Thoracic aorta (tissue), 2 donors: ENCODE measurements at regions not wholly inside any gene's neighbourhood (a gene's known extent, or its start where the extent isn't known, plus 50 kb on each side); places are given as distances from the start of the nearest gene placed in this dataset.

Source experiments
- ATAC-seq: fragments of 150-250 bp; one replicate; pipeline ENCODE4 v1.8.0; 2017; ENCODE audit warnings: low read depth; ENCODE audit not compliant: insufficient number of reproducible peaks, low FRiP score
- DNase-seq: peaks from one replicate; pipeline ENCODE4 v3.0.0-alpha.2; 2020; ENCODE audit warnings: low spot score
- H3K27ac ChIP-seq, 2 donors: fragments of 200-600 bp; sonication (generic); 1 replicate in 1 of 2; 2 replicates in 1 of 2; pipeline ENCODE4 v1.5.1; 2016; ENCODE audit warnings: mild to moderate bottlenecking in 2 of 2, moderate library complexity in 2 of 2
- H3K27me3 ChIP-seq: fragments of 200-600 bp; sonication (generic); replicated peaks from 2 replicates; pipeline ENCODE4 v1.6.0; 2016; ENCODE audit warnings: mild to moderate bottlenecking; ENCODE audit not compliant: insufficient read depth
- H3K36me3 ChIP-seq: fragments of 200-600 bp; sonication (generic); one replicate; pipeline ENCODE4 v1.5.1; 2016
- H3K4me1 ChIP-seq, 2 donors: fragments of 200-600 bp; sonication (generic); 1 replicate in 1 of 2; 2 replicates in 1 of 2; pipeline versions ENCODE4 v1.5.1 to v1.6.0; 2016; ENCODE audit warnings: low read depth in 2 of 2, mild to moderate bottlenecking in 1 of 2; ENCODE audit not compliant: control insufficient read depth in 1 of 2
- H3K4me3 ChIP-seq: fragments of 200-600 bp; sonication (generic); 2 replicates; pipeline ENCODE4 v1.5.1; 2016; ENCODE audit warnings: mild to moderate bottlenecking
- H3K9me3 ChIP-seq: fragments of 200-600 bp; sonication (generic); 2 replicates; pipeline ENCODE4 v1.5.1; 2016
- CTCF ChIP-seq: fragments of 200-600 bp; sonication (generic); IDR thresholded peaks from one replicate; pipeline ENCODE4 v1.5.1; 2019; ENCODE audit warnings: antibody characterized with exemption

GRCh38 chr10:118397391-118397790, 55.3 kb upstream of the FAM204A start:
- no peak for ATAC-seq
- Histone ChIP-seq H3K4me3 (no peak overlapping the region), H3K4me1 (no peaks in the 10 kb centered on the region), H3K36me3 (no peaks in the 10 kb centered on the region), H3K27me3 (no peaks in the 10 kb centered on the region), H3K9me3 (no peaks in the 10 kb centered on the region), H3K27ac (no peak overlapping the region)
- no peak for DNase-seq
- TF ChIP-seq CTCF = no peak

- Histone ChIP-seq H3K27me3 (no peaks in the 10 kb centered on the region), H3K36me3 (no peaks in the 10 kb centered on the region), H3K4me1 (no peaks in the 10 kb centered on the region), H3K27ac (no peak overlapping the region), H3K4me3 (no peak overlapping the region), H3K9me3 (no peaks in the 10 kb centered on the region)
- TF ChIP-seq CTCF = no peak
- no peak for DNase-seq
- no peak for ATAC-seq
Measured at GRCh38 chr10:118395947-118396346, 53.8 kb upstream of the FAM204A start.

- DNase-seq (no peak), ATAC-seq (no peak)
- no peaks in the 10 kb centered on the region for H3K36me3 ChIP-seq
- H3K4me1 ChIP-seq = no peaks in the 10 kb centered on the region
- no peaks in the 10 kb centered on the region for H3K27me3 ChIP-seq
- no peak overlapping the region for H3K4me3 ChIP-seq
- no peak overlapping the region for H3K27ac ChIP-seq
- no peaks in the 10 kb centered on the region for H3K9me3 ChIP-seq
- no peak for TF ChIP-seq CTCF
Measured at GRCh38 chr10:118394301-118395200, 52.4 kb upstream of the FAM204A start.

GRCh38 chr10:118392761-118393160, 50.6 kb upstream of the FAM204A start:
- DNase-seq (no peak), ATAC-seq (no peak)
- no peak for TF ChIP-seq CTCF

More at GRCh38 chr10:118392761-118393160, 50.6 kb upstream of the FAM204A start:
- Histone ChIP-seq H3K4me3 (no peak overlapping the region), H3K36me3 (no peaks in the 10 kb centered on the region), H3K9me3 (no peaks in the 10 kb centered on the region), H3K27me3 (no peaks in the 10 kb centered on the region), H3K4me1 (no peaks in the 10 kb centered on the region), H3K27ac (no peak overlapping the region)
